RCC 7860 (cell line): ENCODE measurements at regions not wholly inside any gene's neighbourhood (a gene's known extent, or its start where the extent isn't known, plus 50 kb on each side); places are given as distances from the start of the nearest gene placed in this dataset.

Source experiments
- DNase-seq: peaks from one replicate; pipeline ENCODE4 v3.0.0-alpha.2; 2015; ENCODE audit warnings: low spot score
- FAIRE-seq: peaks from 2 replicates; lab custom pipeline; 2012; peaks lifted over from hg19 to GRCh38; lab: Jason Lieb, UNC

- FAIRE-seq (no peak), DNase-seq (no peak)
Measured at GRCh38 chr21:28828021-28828420, 164.7 kb downstream of the LTN1 start.

GRCh38 chr21:28827422-28827821 lies 165.3 kb downstream of the LTN1 start:
- FAIRE-seq (no peak), DNase-seq (no peak)

GRCh38 chr21:28826569-28826968 lies 166.1 kb downstream of the LTN1 start:
- FAIRE-seq (no peak), DNase-seq (no peak)

- DNase-seq = no peak
- no peak for FAIRE-seq
Measured at GRCh38 chr21:28826021-28826420, 166.7 kb downstream of the LTN1 start.

- no peak for FAIRE-seq
- no peak for DNase-seq
Measured at GRCh38 chr21:28823429-28823828, 169.2 kb downstream of the LTN1 start.

- FAIRE-seq (no peak), DNase-seq (no peak)
Measured at GRCh38 chr21:28822486-28823335, 170.0 kb downstream of the LTN1 start.

GRCh38 chr21:28822123-28822399 lies 170.6 kb downstream of the LTN1 start:
- no peak for FAIRE-seq
- DNase-seq = no peak

- no peak for FAIRE-seq
- no peak for DNase-seq
Measured at GRCh38 chr21:28821276-28822122, 171.2 kb downstream of the LTN1 start.

- no peak for FAIRE-seq
Measured at GRCh38 chr21:28818663-28819278, 173.9 kb downstream of the LTN1 start.

GRCh38 chr21:28817871-28818270 lies 174.8 kb downstream of the LTN1 start:
- FAIRE-seq = no peak

More at GRCh38 chr21:28818663-28819278, 173.9 kb downstream of the LTN1 start:
- no peak for DNase-seq

GRCh38 chr21:28811860-28812259 lies 180.8 kb downstream of the LTN1 start:
- no peak for FAIRE-seq
- DNase-seq = no peak

More at GRCh38 chr21:28817871-28818270, 174.8 kb downstream of the LTN1 start:
- no peak for DNase-seq

- no peak for FAIRE-seq
- DNase-seq = no peak
Measured at GRCh38 chr21:28810826-28811524, 181.7 kb downstream of the LTN1 start.

GRCh38 chr21:28805885-28806284 lies 186.8 kb downstream of the LTN1 start:
- no peak for FAIRE-seq
- no peak for DNase-seq

- DNase-seq (no peak), FAIRE-seq (no peak)
Measured at GRCh38 chr21:28804089-28804670, 188.5 kb downstream of the LTN1 start.

- DNase-seq (no peak), FAIRE-seq (no peak)
Measured at GRCh38 chr21:28801906-28802305, 190.8 kb downstream of the LTN1 start.

GRCh38 chr21:28799926-28800325 lies 192.8 kb downstream of the LTN1 start:
- DNase-seq (no peak), FAIRE-seq (no peak)

GRCh38 chr21:28798798-28799197 lies 193.9 kb downstream of the LTN1 start:
- DNase-seq = no peak

GRCh38 chr21:28795251-28795650 lies 197.4 kb downstream of the LTN1 start:
- DNase-seq (no peak), FAIRE-seq (no peak)

More at GRCh38 chr21:28798798-28799197, 193.9 kb downstream of the LTN1 start:
- FAIRE-seq = no peak

- DNase-seq = no peak
- FAIRE-seq = no peak
Measured at GRCh38 chr21:28794371-28794851, 198.3 kb downstream of the LTN1 start.

- peak; percentile 17 for FAIRE-seq
- DNase-seq = no peak
Measured at GRCh38 chr21:28793043-28793442, 199.6 kb downstream of the LTN1 start.
